T-helper 17 cell (primary cell): ENCODE measurements at regions not wholly inside any gene's neighbourhood (a gene's known extent, or its start where the extent isn't known, plus 50 kb on each side); places are given as distances from the start of the nearest gene placed in this dataset.

Experiments used
- ATAC-seq: fragments of 150-1000 bp; cut with Tn5 transposase; 2 replicates; pipeline ENCODE4 v1.10.0; 2021; ENCODE audit warnings: mild to moderate bottlenecking, moderate library complexity
- DNase-seq, 3 donors: peaks; one replicate each; pipeline versions ENCODE4 v3.0.0 to v3.0.0-alpha.2; 2020 to 2021
- H3K9me3 ChIP-seq: one replicate; pipeline ENCODE4 v1.7.0; 2013; ENCODE audit warnings: low read length, mild to moderate bottlenecking; ENCODE audit not compliant: control insufficient read depth, poor library complexity, severe bottlenecking
- H3K27ac Mint-ChIP-seq: one replicate; pipeline ENCODE4 v1.8.0; 2022; ENCODE audit warnings: mild to moderate bottlenecking, moderate library complexity, mixed read lengths
- H3K27me3 Mint-ChIP-seq: one replicate; pipeline ENCODE4 v1.8.0; 2022; ENCODE audit warnings: mixed read lengths
- H3K36me3 Mint-ChIP-seq: one replicate; pipeline ENCODE4 v1.8.0; 2022; ENCODE audit warnings: low read depth, mixed read lengths
- H3K4me1 Mint-ChIP-seq: one replicate; pipeline ENCODE4 v1.8.0; 2022; ENCODE audit warnings: mild to moderate bottlenecking, mixed read lengths
- H3K4me3 Mint-ChIP-seq: one replicate; pipeline ENCODE4 v1.8.0; 2022; ENCODE audit warnings: mild to moderate bottlenecking, moderate library complexity, mixed read lengths

DNA sequence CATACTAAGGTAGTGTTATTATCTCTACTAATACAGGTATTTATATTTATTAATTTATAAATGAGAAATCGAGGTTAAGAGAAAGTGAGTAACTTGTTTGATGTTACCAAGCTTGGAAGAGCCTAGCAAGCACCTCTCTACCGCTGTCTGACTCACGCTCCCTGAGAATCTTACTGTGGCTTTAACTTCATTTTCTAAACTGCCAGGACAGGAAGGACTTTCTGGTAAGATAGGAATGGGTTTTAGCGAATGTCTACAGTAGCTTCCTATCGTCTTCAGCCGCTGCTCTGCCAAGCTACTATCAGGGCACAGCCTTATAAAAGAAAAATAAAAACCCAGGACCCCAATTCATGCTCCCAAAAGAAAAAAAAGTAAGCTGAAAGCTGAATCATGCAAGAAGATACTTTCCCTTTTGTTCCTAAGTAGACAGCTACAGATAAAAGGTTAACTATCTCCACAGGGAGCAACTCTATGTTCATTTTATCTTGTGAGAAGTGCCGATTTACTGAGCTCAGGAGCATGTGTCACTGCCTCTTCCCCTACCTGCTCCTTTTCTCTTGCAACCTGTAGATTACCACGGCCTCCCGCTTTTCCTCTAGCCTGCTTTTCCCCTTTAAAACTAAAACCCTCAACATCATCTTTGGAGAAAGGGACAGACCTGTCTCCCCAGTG lies 60.2 kb downstream of the THNSL1 start:
- ATAC-seq (no peak), DNase-seq (no peak)
- Mint-ChIP-seq H3K36me3 (no peaks in the 10 kb centered on the region), H3K27me3 (peaks cover 37% of the 10 kb centered on the region), H3K4me1 (peaks cover 5% of the 10 kb centered on the region), H3K4me3 (no peak overlapping the region), H3K27ac (no peak overlapping the region)
- no peaks in the 10 kb centered on the region for H3K9me3 ChIP-seq

DNA sequence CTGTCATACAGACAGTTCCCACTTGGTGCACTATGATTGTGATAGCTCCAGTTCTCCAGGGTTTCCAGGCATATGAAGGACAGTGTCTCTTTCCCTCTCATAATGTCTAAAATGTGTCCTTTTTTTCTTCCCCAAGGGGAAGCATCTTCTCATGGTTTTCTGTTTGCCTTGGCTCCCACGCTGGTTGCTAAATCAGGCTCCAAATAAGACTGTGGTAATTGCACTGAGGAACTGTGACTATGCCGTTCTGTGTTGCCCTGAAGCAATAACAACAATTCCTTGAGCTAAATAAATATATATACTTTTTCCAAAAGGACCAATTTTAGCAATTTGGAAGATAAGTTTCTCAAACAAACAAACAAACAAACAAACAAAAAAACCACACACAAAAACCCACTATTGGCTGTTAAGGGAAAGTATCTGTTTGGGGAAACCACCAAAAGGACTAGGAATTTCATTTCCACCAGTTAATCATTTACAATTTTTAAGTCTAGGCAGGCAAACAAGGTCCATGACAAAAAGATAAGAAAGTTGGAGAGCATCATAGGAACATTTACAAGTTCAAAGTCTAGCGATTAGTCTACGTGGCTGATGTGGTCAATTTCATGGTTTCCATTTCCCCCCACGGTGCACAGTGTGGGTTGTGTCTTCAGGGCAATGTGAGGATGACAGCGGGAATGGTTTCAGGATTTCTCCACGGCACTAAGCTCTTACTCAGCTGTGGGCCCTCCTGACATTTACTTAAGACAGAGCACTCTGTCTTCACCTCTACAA lies 62.4 kb downstream of the THNSL1 start:
- Mint-ChIP-seq H3K27me3 (peaks cover 39% of the 10 kb centered on the region), H3K4me3 (no peak overlapping the region), H3K4me1 (peaks cover 5% of the 10 kb centered on the region), H3K27ac (no peak overlapping the region), H3K36me3 (no peaks in the 10 kb centered on the region)
- ATAC-seq (no peak), DNase-seq (no peak)
- H3K9me3 ChIP-seq: no peaks in the 10 kb centered on the region

GRCh38 chr10:25080880-25081581 lies 64.6 kb downstream of the THNSL1 start:
- Mint-ChIP-seq H3K4me1 (peaks cover 5% of the 10 kb centered on the region), H3K36me3 (no peaks in the 10 kb centered on the region), H3K4me3 (no peak overlapping the region), H3K27ac (no peak overlapping the region), H3K27me3 (peaks cover 38% of the 10 kb centered on the region)
- no peaks in the 10 kb centered on the region for H3K9me3 ChIP-seq
- ATAC-seq: peak; percentile 72
- peak; percentile 21 to 41 (median 25) for DNase-seq

DNA sequence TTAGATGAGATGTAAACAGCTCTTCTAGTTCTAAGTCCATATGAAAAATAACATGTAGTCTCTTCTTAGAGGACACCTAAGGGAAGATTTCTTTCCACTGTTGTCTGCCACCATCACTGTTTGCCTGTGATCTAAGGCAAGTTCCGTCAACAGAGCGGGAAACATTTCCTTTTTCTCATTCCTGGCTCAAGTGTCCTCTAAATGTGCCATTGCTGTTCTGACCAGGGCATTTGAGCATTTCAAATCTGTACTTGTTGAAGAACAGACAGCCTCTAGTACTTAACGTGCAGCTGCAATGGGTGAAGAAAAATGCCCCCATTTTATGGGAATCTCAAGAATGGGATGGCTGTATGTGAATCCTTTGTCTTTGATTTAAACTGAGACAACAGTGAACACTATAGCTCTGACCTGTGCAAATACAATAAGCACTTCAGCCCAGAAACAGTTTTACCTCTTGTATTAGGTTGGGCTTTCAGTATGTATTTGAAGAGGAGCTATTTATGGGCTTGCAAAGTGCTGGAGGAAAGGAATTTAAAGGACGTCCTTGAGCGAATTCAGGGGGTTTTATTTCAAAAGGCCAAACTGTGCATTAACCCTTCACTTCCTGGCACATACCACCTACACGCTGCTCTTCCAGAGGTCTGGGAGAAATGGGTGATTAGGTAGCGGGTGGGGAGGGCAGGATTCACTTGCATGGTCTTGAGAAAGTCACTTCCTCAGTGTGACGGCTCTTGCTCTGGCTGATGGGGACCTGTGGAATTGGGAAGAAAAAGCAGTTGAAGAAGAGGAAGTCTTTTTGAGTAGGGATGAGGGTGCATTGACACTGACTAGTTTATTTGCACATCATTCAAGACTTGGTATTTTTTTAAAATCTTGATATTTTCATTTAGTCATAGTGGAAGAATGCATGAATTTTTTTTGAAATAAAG lies 66.1 kb downstream of the THNSL1 start:
- no peak overlapping the region for H3K27ac Mint-ChIP-seq
- peaks cover 5% of the 10 kb centered on the region for H3K4me1 Mint-ChIP-seq
- peaks cover 29% of the 10 kb centered on the region for H3K27me3 Mint-ChIP-seq
- no peaks in the 10 kb centered on the region for H3K36me3 Mint-ChIP-seq
- H3K9me3 ChIP-seq: no peaks in the 10 kb centered on the region
- ATAC-seq (no peak), DNase-seq (no peak)
- no peak overlapping the region for H3K4me3 Mint-ChIP-seq

DNA sequence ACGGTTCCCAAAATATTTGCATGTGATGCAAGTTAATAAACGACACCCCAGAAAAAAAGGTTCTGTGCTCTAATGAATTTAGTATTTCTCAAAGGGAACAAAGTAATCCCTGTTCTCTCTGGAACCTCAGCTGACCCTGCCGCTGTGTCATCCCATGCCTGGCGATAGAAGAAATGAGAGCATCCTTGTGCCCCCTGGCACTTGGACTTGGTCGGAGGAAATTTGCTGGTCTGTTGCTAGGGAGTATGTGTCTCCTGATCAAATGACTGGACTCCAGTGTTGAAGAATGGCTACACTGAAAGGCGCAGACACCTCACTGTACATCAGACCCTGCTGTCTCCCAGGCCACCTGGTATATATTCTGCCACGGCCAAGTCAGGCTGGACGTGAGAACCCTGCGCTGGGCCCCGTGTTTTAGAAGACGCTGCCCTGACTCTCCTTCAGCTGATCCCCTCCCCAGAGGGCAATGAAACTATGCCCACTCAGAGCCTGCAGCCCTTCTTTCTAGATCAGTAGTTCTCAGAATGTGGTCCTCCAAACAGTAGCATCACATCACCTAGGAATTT lies 67.2 kb downstream of the THNSL1 start:
- no peak overlapping the region for H3K27ac Mint-ChIP-seq
- ATAC-seq: no peak
- H3K9me3 ChIP-seq: no peaks in the 10 kb centered on the region
- H3K4me3 Mint-ChIP-seq: no peak overlapping the region
- DNase-seq: no peak
- H3K27me3 Mint-ChIP-seq: peaks cover 35% of the 10 kb centered on the region
- peaks cover 5% of the 10 kb centered on the region for H3K4me1 Mint-ChIP-seq
- H3K36me3 Mint-ChIP-seq: no peaks in the 10 kb centered on the region

- peaks cover 3% of the 10 kb centered on the region for H3K4me1 Mint-ChIP-seq
- no peak overlapping the region for H3K27ac Mint-ChIP-seq
- ATAC-seq (no peak), DNase-seq (no peak)
- peaks cover 40% of the 10 kb centered on the region for H3K27me3 Mint-ChIP-seq
- no peak overlapping the region for H3K4me3 Mint-ChIP-seq
- no peaks in the 10 kb centered on the region for H3K36me3 Mint-ChIP-seq
- no peaks in the 10 kb centered on the region for H3K9me3 ChIP-seq
Measured at GRCh38 chr10:25084447-25084846, 68.0 kb downstream of the THNSL1 start.

DNA sequence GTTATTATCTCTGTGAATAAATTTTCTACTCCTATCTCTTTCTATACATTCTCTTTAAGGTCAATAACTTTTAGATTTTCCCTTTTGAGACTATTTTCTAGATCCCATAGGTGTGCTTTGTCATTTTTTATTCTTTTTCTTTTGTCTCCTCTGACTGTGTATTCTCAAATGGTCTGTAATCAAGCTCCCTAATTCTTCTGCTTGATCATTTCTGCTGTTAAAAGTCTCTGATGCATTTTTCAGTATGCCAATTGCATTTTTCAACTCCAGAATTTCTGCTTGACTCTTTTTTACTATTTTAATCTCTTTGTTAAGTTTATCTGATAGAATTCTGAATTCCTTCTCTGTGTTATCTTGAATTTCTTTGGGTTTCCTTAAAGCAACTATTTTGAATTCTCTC lies 78.2 kb downstream of the THNSL1 start:
- H3K9me3 ChIP-seq: no peaks in the 10 kb centered on the region
- no peak for ATAC-seq
- peaks cover 2% of the 10 kb centered on the region for H3K36me3 Mint-ChIP-seq
- H3K4me3 Mint-ChIP-seq: no peak overlapping the region
- peaks cover 15% of the 10 kb centered on the region for H3K27me3 Mint-ChIP-seq
- no peaks in the 10 kb centered on the region for H3K4me1 Mint-ChIP-seq
- DNase-seq: no peak
- no peak overlapping the region for H3K27ac Mint-ChIP-seq

- Mint-ChIP-seq H3K4me1 (no peaks in the 10 kb centered on the region), H3K27me3 (peaks cover 38% of the 10 kb centered on the region), H3K36me3 (peaks cover 2% of the 10 kb centered on the region), H3K27ac (no peak overlapping the region), H3K4me3 (no peak overlapping the region)
- DNase-seq (no peak), ATAC-seq (no peak)
- no peaks in the 10 kb centered on the region for H3K9me3 ChIP-seq
Measured at GRCh38 chr10:25097669-25098411, 77.0 kb upstream of the GPR158 start.

DNA sequence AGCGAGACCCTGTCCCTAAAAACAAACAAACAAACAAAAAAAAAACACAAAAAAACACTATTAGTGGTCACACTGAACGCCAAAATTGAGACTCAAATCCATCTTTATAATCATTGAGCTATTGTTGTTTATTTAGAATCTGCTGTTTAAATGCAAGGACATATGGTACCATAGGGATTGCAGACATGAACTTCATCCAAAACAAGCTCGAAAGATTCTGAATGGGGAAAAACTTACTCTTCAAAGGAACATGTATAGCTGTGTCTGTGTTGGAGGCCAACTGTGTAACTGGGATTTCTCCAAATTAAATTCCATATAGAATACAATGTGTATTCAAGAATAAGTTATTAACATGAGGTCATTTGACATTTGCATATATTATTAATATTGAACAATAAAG lies 74.7 kb upstream of the GPR158 start:
- Mint-ChIP-seq H3K4me1 (no peaks in the 10 kb centered on the region), H3K27ac (no peak overlapping the region), H3K27me3 (peaks cover 47% of the 10 kb centered on the region), H3K4me3 (no peak overlapping the region), H3K36me3 (no peaks in the 10 kb centered on the region)
- DNase-seq (no peak), ATAC-seq (no peak)
- no peaks in the 10 kb centered on the region for H3K9me3 ChIP-seq

DNA sequence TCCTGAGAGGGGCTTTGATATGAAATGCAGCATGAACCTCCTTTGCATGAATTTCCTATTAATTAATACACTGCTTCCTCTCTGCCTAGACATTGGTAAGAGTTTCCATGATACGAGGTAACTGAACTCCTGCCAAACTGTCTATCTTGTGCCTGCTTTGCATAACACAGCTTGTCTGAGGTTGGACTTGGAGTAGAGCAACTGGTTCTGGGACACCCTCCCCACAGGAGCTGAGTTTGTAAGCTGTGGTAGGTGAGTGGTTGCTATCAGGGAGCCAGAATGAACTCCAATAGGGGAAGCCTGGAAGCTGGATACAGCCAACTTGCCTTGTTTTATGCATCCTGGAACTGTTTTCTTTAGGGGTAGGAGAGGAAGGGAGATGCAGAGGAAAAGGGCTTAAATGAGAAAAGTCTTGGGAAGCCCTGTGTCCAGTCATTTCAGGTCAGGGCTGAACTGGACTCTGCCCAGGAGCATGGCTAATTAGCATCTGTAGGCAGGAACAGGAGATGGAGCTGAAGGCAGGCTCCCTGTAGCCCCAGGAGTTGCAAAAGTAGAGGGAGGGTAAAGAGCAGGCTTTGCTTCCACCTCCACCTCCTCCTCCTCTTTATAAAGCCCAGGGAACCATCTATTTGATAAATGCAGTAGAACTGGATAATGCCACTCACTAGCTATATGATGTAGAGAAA lies 73.2 kb upstream of the GPR158 start:
- ATAC-seq: no peak
- Mint-ChIP-seq H3K4me3 (no peak overlapping the region), H3K4me1 (no peaks in the 10 kb centered on the region), H3K36me3 (no peaks in the 10 kb centered on the region), H3K27me3 (peaks cover 47% of the 10 kb centered on the region), H3K27ac (no peak overlapping the region)
- no peak for DNase-seq
- no peaks in the 10 kb centered on the region for H3K9me3 ChIP-seq

DNA sequence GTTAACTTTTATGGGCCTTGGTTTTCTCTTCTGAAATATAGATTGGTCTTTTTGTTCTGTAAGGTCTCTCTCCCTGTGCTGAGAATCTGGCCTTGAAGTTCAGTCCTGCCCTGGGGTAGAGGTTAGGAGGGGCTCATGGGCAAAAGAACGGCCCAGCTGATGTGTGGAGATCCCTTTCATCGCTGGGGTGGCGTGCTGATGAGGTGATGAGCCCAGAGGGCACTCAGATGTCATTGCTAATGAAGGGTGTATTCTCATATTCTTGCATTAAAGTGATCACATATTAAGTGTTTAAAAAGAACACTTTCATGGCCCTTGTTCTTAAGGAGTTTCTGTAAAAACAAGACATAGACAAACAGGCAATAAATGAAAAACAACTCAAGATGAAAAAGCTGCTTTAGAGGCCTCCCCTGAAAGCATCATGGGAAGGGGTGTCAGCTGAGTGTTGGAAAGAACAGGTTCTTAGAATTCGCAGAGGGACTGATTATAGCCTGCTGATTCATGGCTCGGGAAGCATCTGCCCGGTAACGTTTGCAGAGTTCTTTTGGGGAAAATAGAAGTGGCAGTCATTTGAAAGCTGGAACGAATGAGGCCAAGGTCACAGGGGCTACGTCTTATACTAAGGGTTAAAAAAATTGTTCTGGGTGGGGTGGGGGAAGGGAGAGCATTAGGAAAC lies 72.5 kb upstream of the GPR158 start:
- Mint-ChIP-seq H3K4me1 (no peaks in the 10 kb centered on the region), H3K36me3 (no peaks in the 10 kb centered on the region), H3K27me3 (peaks cover 42% of the 10 kb centered on the region), H3K4me3 (peak overlapping the region; percentile 15), H3K27ac (no peak overlapping the region)
- ATAC-seq: no peak
- H3K9me3 ChIP-seq: no peaks in the 10 kb centered on the region
- DNase-seq: no peak
